ENCODE measurements at regions not wholly inside any gene's neighbourhood (a gene's known extent, or its start where the extent isn't known, plus 50 kb on each side); places are given as distances from the start of the nearest gene placed in this dataset.

DNA sequence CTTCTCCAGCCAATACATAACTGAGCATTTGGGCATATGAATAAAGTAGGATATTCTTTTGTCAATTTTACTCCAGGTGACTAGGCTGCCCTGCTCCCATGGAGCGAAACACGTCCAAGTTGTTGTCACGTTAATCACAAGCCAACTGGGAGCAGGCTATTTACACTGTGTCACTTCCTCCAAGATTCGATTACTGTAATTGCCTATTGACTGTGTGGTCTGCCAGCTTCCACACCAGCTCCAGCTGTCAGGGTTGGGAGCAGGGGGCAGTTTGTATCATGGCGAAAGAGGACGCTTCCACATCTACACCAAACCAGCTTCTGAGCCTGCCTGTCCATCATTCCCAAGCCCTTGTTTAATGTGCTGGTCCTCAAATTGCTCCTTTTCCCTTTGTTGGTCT lies 89.2 kb upstream of the RORA start:
- H3K4me1 Mint-ChIP-seq, result no peaks in the 10 kb centered on the region; a peak in 2 of 4 replicates
- Histone ChIP-seq H2BK5ac (ENCODE audit: insufficient read length, low read length) (no peak overlapping the region), H4K8ac (replicated peaks; ENCODE audit: insufficient read length, low read depth, low read length) (no peak overlapping the region), H3K9me3 (ENCODE audit: control insufficient read depth, low read depth, low read length) (no peaks in the 10 kb centered on the region), H3K79me1 (ENCODE audit: insufficient read depth, low read depth, low read length, poor library complexity, severe bottlenecking) (no peaks in the 10 kb centered on the region), H3K9ac (ENCODE audit: extremely low read depth, insufficient read length, low read length) (no peak overlapping the region), H3K4me1 (ENCODE audit: insufficient read depth, low read length) (peaks cover 2% of the 10 kb centered on the region; the same call in 1 of the 2 replicates), H3K27me3 (ENCODE audit: insufficient read depth, low read length) (no peaks in the 10 kb centered on the region), H2BK20ac (ENCODE audit: low read depth, low read length, poor library complexity, severe bottlenecking) (no peak overlapping the region), H2AFZ (ENCODE audit: low read length) (no peak overlapping the region), H3T11ph (ENCODE audit: low read length) (no peak overlapping the region), H3K23me2 (ENCODE audit: insufficient read length, low read depth, low read length, poor library complexity, severe bottlenecking) (no peaks in the 10 kb centered on the region), H3K4ac (ENCODE audit: low read depth, low read length) (no peak overlapping the region), H3K14ac (ENCODE audit: insufficient read depth, low read length) (no peak overlapping the region; the same call in 1 of the 2 replicates), H3K56ac (ENCODE audit: insufficient read length, low read depth, low read length) (no peak overlapping the region), H3K4me2 (ENCODE audit: insufficient read depth, insufficient read length, low read length) (no peak overlapping the region), H3K23ac (ENCODE audit: insufficient read length, low read depth, low read length) (no peak overlapping the region), H2AK5ac (ENCODE audit: insufficient read length, low read length) (no peak overlapping the region), H2BK120ac (ENCODE audit: low read depth, low read length, poor library complexity, severe bottlenecking) (no peak overlapping the region), H4K20me1 (ENCODE audit: control insufficient read depth, insufficient read depth, insufficient read length) (no peaks in the 10 kb centered on the region), H3K79me2 (ENCODE audit: insufficient read depth, low read length) (no peaks in the 10 kb centered on the region), H3K18ac (ENCODE audit: insufficient read length, low read depth, low read length) (no peak overlapping the region), H4K91ac (ENCODE audit: insufficient read length, low read depth, low read length) (no peak overlapping the region), H3K27ac (ENCODE audit: insufficient read length, low read depth, low read length) (no peak overlapping the region), H2BK15ac (ENCODE audit: low read depth, low read length) (no peak overlapping the region), H2BK12ac (ENCODE audit: insufficient read length, low read depth, low read length) (no peak overlapping the region), H4K5ac (ENCODE audit: insufficient read length, low read depth, low read length) (no peak overlapping the region)
- peaks cover 5 to 6% (median 5%) of the 10 kb centered on the region in 3 experiments; a peak in 5 of 7 replicates for H3K36me3 Mint-ChIP-seq (ENCODE audit: insufficient read depth in 1 of 3, low read depth in 3 of 3)
- peaks cover 4 to 15% of the 10 kb centered on the region in 2 experiments for H3K9me3 Mint-ChIP-seq
- no peak for DNase-seq
- WGBS (ENCODE audit: extremely low coverage, insufficient read length, low lambda C conversion rate), result no CpG with 5 or more reads among the region's 6 CpGs
- peaks cover 1% of the 10 kb centered on the region; the same call in 1 of the 2 replicates for H3K27me3 Mint-ChIP-seq (ENCODE audit: low read depth)
- H3K4me3 Mint-ChIP-seq, result no peak overlapping the region
- TF ChIP-seq, protein P1, sequence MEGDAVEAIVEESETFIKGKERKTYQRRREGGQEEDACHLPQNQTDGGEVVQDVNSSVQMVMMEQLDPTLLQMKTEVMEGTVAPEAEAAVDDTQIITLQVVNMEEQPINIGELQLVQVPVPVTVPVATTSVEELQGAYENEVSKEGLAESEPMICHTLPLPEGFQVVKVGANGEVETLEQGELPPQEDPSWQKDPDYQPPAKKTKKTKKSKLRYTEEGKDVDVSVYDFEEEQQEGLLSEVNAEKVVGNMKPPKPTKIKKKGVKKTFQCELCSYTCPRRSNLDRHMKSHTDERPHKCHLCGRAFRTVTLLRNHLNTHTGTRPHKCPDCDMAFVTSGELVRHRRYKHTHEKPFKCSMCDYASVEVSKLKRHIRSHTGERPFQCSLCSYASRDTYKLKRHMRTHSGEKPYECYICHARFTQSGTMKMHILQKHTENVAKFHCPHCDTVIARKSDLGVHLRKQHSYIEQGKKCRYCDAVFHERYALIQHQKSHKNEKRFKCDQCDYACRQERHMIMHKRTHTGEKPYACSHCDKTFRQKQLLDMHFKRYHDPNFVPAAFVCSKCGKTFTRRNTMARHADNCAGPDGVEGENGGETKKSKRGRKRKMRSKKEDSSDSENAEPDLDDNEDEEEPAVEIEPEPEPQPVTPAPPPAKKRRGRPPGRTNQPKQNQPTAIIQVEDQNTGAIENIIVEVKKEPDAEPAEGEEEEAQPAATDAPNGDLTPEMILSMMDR (conservative IDR thresholded peaks at IDR 0.05), result no peak
- no peak overlapping the region for H3K27ac Mint-ChIP-seq
